Gastrocnemius medialis (tissue), 4 donors: ENCODE measurements at regions not wholly inside any gene's neighbourhood (a gene's known extent, or its start where the extent isn't known, plus 50 kb on each side); places are given as distances from the start of the nearest gene placed in this dataset.

ENCODE experiments used
- CTCF ChIP-seq, 5 experiments: fragments of 450-650 bp in 3 of 5; fragments of 200-600 bp in 2 of 5; sonication (generic) in 2 of 5; IDR thresholded peaks in 4 of 5; conservative IDR thresholded peaks in 1 of 5; 1 replicate in 4 of 5; 2 replicates in 1 of 5; pipeline ENCODE4 v1.5.1; 2016 to 2019; ENCODE audit warnings: antibody characterized with exemption in 5 of 5, mild to moderate bottlenecking in 3 of 5, moderate library complexity in 3 of 5
- POLR2A ChIP-seq, 2 donors: fragments of 450-650 bp; IDR thresholded peaks; one replicate each; pipeline ENCODE4 v1.6.1; 2017; ENCODE audit warnings: antibody characterized with exemption in 2 of 2, mild to moderate bottlenecking in 2 of 2, moderate library complexity in 2 of 2

- TF ChIP-seq POLR2A (IDR thresholded peaks at IDR 0.05) (no peak), CTCF (IDR thresholded peaks at IDR 0.05 in 4 of 5, conservative IDR thresholded peaks at IDR 0.05 in 1 of 5) (no peak)
These were observed 424.0 kb upstream of the C2CD4B start for GRCh38 chr15:62588938-62589670.
